Astrocyte of the cerebellum (primary cell): ENCODE measurements at regions not wholly inside any gene's neighbourhood (a gene's known extent, or its start where the extent isn't known, plus 50 kb on each side); places are given as distances from the start of the nearest gene placed in this dataset.

Experiments
- DNase-seq: peaks from one replicate; pipeline ENCODE4 v3.0.0-alpha.2; 2011; ENCODE audit warnings: low read depth
- H3K4me3 ChIP-seq: 2 replicates; pipeline ENCODE4 v1.5.1; 2011; ENCODE audit warnings: mild to moderate bottlenecking, low read depth, low read length, moderate library complexity
- CTCF ChIP-seq: IDR thresholded peaks from 2 replicates; pipeline ENCODE4 v1.5.1; 2012; ENCODE audit warnings: low read length, low read depth, moderate library complexity, mild to moderate bottlenecking; ENCODE audit errors: missing control alignments
- in situ Hi-C: cut with HindIII; loops from 2 replicates; pipeline ENCODE4 v1.10.0; 2017; ENCODE audit warnings: low sequenced_read_pairs

- no peak for TF ChIP-seq CTCF
- in situ Hi-C loops, result no loop called here
- DNase-seq, result no peak
- H3K4me3 ChIP-seq, result no peak overlapping the region
These were observed 117.1 kb upstream of the MKLN1 start for GRCh38 chr7:131210618-131211017.

GRCh38 chr7:131211500-131211899, 116.2 kb upstream of the MKLN1 start:
- no peak for TF ChIP-seq CTCF
- H3K4me3 ChIP-seq, result no peak overlapping the region
- in situ Hi-C loops, result no loop called here
- DNase-seq, result no peak

- in situ Hi-C loops, result no loop called here
- no peak for DNase-seq
- no peak for TF ChIP-seq CTCF
These were observed 115.6 kb upstream of the MKLN1 start for GRCh38 chr7:131212114-131212513.

GRCh38 chr7:131218727-131219128, 108.9 kb upstream of the MKLN1 start:
- in situ Hi-C loops, result no loop called here
- no peak for DNase-seq
- no peak overlapping the region for H3K4me3 ChIP-seq

More at GRCh38 chr7:131212114-131212513, 115.6 kb upstream of the MKLN1 start:
- H3K4me3 ChIP-seq, result no peak overlapping the region

GRCh38 chr7:131219312-131220041, 108.2 kb upstream of the MKLN1 start:
- no peak for TF ChIP-seq CTCF
- in situ Hi-C loops, result no loop called here
- no peak for DNase-seq
- no peak overlapping the region for H3K4me3 ChIP-seq

More at GRCh38 chr7:131218727-131219128, 108.9 kb upstream of the MKLN1 start:
- no peak for TF ChIP-seq CTCF

- TF ChIP-seq CTCF, result no peak
- in situ Hi-C loops, result no loop called here
- no peak for DNase-seq
- no peak overlapping the region for H3K4me3 ChIP-seq
These were observed 106.6 kb upstream of the MKLN1 start for GRCh38 chr7:131221061-131221460.
